ENCODE measurements at regions not wholly inside any gene's neighbourhood (a gene's known extent, or its start where the extent isn't known, plus 50 kb on each side); places are given as distances from the start of the nearest gene placed in this dataset.

DNA sequence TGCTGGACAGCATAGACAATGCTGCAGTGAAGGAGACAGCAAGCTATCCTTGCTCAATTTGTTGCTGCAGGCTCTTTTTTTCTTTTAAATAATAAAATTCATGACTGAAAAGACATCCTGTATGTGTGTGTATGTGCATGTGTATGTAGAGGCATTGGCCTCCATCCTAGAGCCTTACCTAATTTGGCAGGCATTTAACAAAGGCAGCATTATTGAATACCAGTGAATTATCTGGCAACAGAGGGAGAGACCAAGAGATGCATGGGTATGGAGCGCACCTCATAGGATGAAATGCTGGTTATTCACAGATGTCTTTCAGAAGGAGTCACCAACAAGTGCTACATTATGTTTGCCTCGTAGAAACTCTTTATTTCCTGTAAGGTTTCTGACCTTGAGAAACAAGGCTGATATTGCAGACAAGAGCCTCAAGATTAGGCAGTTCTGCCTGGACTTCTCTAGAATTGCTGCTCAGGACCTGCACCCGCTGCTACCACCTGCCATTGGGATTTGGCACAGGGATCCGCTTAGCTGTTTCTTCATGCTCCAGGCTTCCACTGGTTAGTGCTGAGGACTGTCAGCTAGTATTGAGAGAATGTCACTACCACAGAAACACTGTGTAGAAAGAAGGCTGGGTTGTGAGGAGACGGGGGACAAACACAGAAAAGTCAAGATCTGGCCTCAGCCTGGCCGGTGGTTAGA lies 247.7 kb upstream of the RFX3 start:
- no peak for ATAC-seq
- RAD21 ChIA-PET (ENCODE audit: low non-redundant PET in 1 of 2, low total read pairs in 2 of 2, uncharacterized antibody in 2 of 2, unreplicated experiment in 2 of 2), result no interaction called here
- Histone ChIP-seq H3K9me2 (ENCODE audit: insufficient read depth) (no peaks in the 10 kb centered on the region), H3K9me3 (ENCODE audit: control insufficient read depth in 1 of 2, insufficient read depth in 1 of 2, low read depth in 1 of 2, low read length in 2 of 2) (no peaks in the 10 kb centered on the region), H3K4me3 (replicated peaks in 1 of 2; ENCODE audit: low read depth in 1 of 2, low read length in 2 of 2) (no peak overlapping the region), H3K4me2 (ENCODE audit: low read length) (no peak overlapping the region), H3K27ac (ENCODE audit: low read depth, low read length) (no peak overlapping the region), H3K4me1 (ENCODE audit: control insufficient read depth in 1 of 2, insufficient read depth in 2 of 2, low read length in 2 of 2) (no peaks in the 10 kb centered on the region), H3K27me3 (ENCODE audit: insufficient read depth, low read length) (no peaks in the 10 kb centered on the region), H2AFZ (ENCODE audit: low read depth, low read length, poor library complexity, severe bottlenecking) (no peak overlapping the region), H3K36me3 (ENCODE audit: control insufficient read depth in 1 of 2, insufficient read depth in 2 of 2, low read length in 2 of 2) (no peaks in the 10 kb centered on the region), H3K79me2 (ENCODE audit: insufficient read depth, low read length) (no peaks in the 10 kb centered on the region), H3K9ac (ENCODE audit: low read length) (no peak overlapping the region), H4K20me1 (ENCODE audit: insufficient read depth) (no peaks in the 10 kb centered on the region)
- CTCF ChIA-PET, result no interaction called here
- no TSS peak for BruUV-seq (replicated peaks)
- no peak for DNase-seq (ENCODE audit: low read depth, low spot score)
- intact Hi-C loops (cut with micrococcal nuclease), result no loop called here
- TF ChIP-seq POLR2AphosphoS5 (IDR thresholded peaks at IDR 0.05; ENCODE audit: low read depth, low read length) (no peak), JUND (IDR thresholded peaks at IDR 0.05) (no peak), ZNF274 (IDR thresholded peaks at IDR 0.05; ENCODE audit: low read depth, low read length) (no peak), RAD21 (IDR thresholded peaks at IDR 0.05; ENCODE audit: low read depth) (no peak), SRF (IDR thresholded peaks at IDR 0.05; ENCODE audit: low read depth) (no peak), CEBPB (IDR thresholded peaks at IDR 0.05; ENCODE audit: low read depth) (no peak), EZH2phosphoT487 (IDR thresholded peaks at IDR 0.05; ENCODE audit: borderline replicate concordance) (no peak), CBX3 (IDR thresholded peaks at IDR 0.05; ENCODE audit: low read depth) (no peak), SP1 (IDR thresholded peaks at IDR 0.05; ENCODE audit: low read depth) (no peak), EZH2 (IDR thresholded peaks at IDR 0.05) (no peak), TCF7L2 (IDR thresholded peaks at IDR 0.05; ENCODE audit: borderline replicate concordance, extremely low read depth, insufficient read depth, insufficient read length) (no peak)
- TF ChIP-seq, protein P1, sequence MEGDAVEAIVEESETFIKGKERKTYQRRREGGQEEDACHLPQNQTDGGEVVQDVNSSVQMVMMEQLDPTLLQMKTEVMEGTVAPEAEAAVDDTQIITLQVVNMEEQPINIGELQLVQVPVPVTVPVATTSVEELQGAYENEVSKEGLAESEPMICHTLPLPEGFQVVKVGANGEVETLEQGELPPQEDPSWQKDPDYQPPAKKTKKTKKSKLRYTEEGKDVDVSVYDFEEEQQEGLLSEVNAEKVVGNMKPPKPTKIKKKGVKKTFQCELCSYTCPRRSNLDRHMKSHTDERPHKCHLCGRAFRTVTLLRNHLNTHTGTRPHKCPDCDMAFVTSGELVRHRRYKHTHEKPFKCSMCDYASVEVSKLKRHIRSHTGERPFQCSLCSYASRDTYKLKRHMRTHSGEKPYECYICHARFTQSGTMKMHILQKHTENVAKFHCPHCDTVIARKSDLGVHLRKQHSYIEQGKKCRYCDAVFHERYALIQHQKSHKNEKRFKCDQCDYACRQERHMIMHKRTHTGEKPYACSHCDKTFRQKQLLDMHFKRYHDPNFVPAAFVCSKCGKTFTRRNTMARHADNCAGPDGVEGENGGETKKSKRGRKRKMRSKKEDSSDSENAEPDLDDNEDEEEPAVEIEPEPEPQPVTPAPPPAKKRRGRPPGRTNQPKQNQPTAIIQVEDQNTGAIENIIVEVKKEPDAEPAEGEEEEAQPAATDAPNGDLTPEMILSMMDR (IDR thresholded peaks at IDR 0.05 in 2 of 3, conservative IDR thresholded peaks at IDR 0.05 in 1 of 3; ENCODE audit: borderline replicate concordance in 1 of 3, insufficient read depth in 1 of 3, low read depth in 2 of 3, low read length in 2 of 3), result no peak
- TF ChIP-seq, protein P2, sequence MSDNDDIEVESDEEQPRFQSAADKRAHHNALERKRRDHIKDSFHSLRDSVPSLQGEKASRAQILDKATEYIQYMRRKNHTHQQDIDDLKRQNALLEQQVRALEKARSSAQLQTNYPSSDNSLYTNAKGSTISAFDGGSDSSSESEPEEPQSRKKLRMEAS (IDR thresholded peaks at IDR 0.05), result no peak
- TF ChIP-seq, protein P3, sequence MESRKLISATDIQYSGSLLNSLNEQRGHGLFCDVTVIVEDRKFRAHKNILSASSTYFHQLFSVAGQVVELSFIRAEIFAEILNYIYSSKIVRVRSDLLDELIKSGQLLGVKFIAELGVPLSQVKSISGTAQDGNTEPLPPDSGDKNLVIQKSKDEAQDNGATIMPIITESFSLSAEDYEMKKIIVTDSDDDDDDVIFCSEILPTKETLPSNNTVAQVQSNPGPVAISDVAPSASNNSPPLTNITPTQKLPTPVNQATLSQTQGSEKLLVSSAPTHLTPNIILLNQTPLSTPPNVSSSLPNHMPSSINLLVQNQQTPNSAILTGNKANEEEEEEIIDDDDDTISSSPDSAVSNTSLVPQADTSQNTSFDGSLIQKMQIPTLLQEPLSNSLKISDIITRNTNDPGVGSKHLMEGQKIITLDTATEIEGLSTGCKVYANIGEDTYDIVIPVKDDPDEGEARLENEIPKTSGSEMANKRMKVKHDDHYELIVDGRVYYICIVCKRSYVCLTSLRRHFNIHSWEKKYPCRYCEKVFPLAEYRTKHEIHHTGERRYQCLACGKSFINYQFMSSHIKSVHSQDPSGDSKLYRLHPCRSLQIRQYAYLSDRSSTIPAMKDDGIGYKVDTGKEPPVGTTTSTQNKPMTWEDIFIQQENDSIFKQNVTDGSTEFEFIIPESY (IDR thresholded peaks at IDR 0.05; ENCODE audit: extremely low read depth, insufficient replicate concordance, low read length), result no peak
- POLR2A ChIA-PET, result no interaction called here
